Stimulated activated CD4-positive, alpha-beta T cell treated with anti-CD3 and anti-CD28 coated beads, Interleukin-2, amount 100 ng/mL, for 4 hours (primary cell): ENCODE measurements at regions not wholly inside any gene's neighbourhood (a gene's known extent, or its start where the extent isn't known, plus 50 kb on each side); places are given as distances from the start of the nearest gene placed in this dataset.

Source experiments
- DNase-seq: peaks from one replicate; pipeline ENCODE4 v3.0.0-alpha.2; 2020; ENCODE audit warnings: low read depth

DNA sequence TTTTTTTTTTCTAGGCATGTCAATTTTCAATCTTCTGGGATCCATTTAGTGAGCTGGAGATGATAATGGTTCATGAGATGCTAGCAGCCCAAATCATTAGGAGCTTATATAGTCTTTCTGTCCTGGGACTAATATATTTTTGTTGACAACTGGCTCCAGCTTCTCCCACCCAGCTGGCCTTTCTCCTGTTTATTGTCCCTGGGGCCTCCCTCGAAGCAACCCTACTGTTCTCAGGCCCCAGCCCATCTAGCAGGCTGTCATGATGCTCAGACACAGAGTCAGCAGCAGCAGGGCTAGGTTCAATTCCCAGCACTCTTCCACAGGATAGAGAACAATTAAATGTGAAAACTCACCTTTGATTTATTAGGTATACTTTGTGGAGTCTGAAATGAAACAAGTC, 127.6 kb upstream of the MID1 start:
- DNase-seq, result no peak

DNA sequence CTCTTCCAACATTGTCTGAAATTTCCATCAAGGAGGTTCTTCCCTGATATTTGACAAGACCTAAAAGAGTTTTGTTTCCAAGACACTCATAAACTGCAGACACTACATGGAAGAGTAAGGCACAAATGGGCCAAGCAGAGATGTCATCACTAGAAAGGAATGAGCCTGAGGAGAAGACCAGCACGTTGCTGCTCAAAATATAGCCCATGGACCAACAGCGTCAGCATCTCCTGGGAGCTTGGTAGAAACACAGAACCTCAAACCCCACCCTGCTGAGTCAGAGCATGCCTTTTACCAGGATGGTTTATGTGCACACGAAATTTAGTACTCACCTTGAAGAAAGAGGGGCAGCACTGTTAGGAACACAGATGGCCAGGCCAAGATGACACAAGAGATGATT, 128.7 kb upstream of the MID1 start:
- no peak for DNase-seq

GRCh38 chrX:10750581-10750980, 130.2 kb upstream of the MID1 start:
- no peak for DNase-seq

- no peak for DNase-seq
Measured at GRCh38 chrX:10753116-10753515, 132.7 kb upstream of the MID1 start.

- no peak for DNase-seq
Measured at GRCh38 chrX:10754445-10754844, 134.1 kb upstream of the MID1 start.

DNA sequence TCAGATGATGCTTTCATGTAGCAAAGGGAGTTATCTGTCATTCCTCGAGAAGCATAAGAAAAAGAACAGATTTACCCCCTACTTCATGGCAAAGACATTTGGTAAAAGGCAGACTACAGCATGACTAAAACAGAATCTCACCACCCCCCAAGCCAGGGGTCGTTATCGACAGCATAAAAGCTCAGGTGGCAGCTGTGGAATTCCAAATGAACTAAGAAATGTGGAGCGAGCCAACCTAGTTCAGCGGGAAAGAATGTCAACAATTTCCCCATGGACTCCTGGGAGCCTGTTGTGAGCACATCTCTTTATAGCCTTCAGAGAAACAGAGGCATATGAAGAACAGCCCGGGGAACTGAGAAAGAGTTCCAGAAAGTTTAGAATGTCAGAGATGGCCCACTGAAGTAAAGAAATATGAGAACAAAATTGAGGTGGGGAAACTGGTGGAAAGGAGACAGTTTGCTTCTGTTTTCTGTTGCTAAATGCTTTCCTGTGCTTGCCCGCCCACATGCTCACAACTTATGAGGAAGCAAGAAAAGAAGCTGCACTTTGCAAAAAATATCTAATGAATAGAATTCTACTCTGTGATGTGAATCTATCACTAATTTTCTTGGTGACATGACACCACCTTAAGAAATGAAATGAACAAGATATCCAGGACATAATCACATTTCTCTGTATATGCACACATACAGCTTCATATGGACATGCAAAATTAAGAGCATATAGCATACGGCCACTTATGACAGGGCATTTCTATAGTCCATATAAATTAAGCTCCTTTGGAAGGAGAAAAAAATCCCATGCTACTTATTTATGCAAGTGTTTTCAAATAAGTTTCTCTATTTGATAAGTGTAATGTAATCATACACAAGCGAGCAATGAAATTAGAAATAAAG, 135.3 kb upstream of the MID1 start:
- DNase-seq, result no peak

DNA sequence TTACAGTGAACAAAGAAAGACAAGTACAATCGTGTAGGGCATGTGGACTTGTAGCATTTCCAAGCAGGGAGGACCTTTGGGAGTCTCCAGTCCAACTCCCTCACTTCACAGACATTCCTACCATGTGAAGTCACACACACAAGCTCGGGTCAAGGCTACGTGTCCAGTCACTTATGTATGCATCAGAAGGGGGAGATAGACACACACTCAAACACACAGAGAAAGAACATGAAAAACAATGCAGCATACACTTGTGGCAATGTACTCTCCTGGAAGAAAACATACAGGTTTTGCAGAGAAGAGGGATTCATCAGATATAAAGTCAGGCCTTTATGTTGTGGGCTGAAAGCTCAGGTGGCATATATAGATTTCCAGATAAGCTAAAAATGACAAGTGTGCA, 136.1 kb upstream of the MID1 start:
- DNase-seq, result no peak

- no peak for DNase-seq
Measured at GRCh38 chrX:10759141-10759799, 138.9 kb upstream of the MID1 start.

GRCh38 chrX:10761447-10761846, 141.1 kb upstream of the MID1 start:
- DNase-seq, result no peak

GRCh38 chrX:10769195-10769594, 148.8 kb upstream of the MID1 start:
- DNase-seq, result no peak

- DNase-seq, result no peak
Measured at GRCh38 chrX:10769696-10770619, 149.6 kb upstream of the MID1 start.

GRCh38 chrX:10773318-10773717, 152.9 kb upstream of the MID1 start:
- no peak for DNase-seq

- DNase-seq, result no peak
Measured at GRCh38 chrX:10781847-10782530, 161.6 kb upstream of the MID1 start.

GRCh38 chrX:10783451-10783995, 163.1 kb upstream of the MID1 start:
- DNase-seq, result no peak

DNA sequence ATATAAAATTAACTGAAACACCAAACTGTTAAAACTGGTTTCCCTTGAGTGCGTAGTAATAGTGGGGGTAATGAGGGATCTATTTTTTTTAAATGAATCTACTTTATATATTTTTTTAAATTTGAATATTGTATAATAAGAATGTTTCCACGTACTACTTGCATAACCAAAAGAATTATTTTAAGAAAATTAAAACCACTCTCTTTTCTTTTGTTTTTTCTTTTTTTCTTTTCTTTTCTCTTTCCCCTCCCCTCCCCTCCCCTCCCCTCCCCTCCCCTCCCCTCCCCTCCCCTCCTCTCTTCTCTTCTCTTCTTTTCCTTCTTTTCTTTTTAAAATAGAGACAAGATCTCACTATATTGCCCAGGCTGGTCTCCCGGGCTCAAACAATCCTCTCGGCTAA, 166.9 kb upstream of the MID1 start:
- no peak for DNase-seq

DNA sequence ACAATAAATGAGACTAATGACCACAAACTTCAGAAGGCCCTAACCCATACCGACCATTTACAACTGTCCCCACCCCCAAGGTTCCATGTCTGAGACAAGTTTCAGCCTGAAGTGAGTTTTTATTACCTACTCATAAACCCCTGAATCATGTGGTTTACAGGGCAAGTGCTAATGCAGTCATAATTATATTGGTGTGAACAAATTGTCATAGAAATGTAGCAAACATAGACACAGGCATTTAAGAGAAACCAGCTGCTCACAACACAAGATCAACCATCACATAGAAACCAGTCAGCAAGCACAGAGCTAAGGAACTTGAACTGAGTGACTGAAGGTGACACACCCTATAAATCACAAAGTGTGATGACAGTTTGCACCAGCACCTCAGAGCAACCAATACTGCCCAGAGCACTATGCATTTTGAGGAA, 173.8 kb upstream of the MID1 start:
- no peak for DNase-seq

GRCh38 chrX:10795721-10796120, 175.3 kb upstream of the MID1 start:
- no peak for DNase-seq

GRCh38 chrX:10797466-10797865, 177.1 kb upstream of the MID1 start:
- DNase-seq, result no peak

DNA sequence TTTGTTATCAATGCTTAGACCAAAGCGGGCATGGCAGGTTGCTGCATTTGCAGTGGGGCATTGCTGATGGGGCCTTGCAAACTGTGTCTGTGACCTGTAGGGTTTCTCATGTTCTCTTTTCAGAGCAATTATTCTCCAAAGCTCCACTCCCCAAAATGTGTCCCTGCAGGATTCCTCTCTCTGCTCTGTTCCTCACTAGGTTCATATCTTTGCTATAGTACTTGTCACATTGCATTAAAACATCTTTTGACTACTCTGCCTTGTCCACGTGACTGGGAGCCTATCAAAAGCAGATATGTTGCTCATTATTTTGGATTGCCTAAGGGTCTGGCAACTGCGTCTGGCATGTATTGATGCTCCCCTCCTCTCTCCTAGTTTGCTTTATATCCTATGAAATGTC, 177.7 kb upstream of the MID1 start:
- DNase-seq, result no peak

GRCh38 chrX:10800796-10801195, 180.4 kb upstream of the MID1 start:
- no peak for DNase-seq

DNA sequence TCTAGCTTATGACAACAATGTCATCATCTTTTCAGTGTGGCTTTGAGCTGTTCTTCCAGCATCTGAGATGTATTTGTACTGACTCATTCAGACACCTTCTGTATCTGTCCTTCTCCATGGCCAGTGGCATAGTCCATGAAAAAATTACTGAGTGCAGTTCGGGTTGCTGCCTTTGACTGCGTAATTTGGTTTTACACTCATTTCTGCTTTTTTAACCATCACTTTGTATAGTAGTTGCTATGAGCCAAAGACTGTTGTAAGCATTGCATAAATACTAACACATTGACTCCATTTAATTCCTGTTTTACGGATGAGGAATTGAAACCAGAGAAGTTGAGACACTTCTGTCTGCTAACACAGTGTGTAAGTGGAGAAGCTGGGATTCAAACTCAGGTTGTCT, 190.7 kb upstream of the MID1 start:
- DNase-seq, result no peak

- DNase-seq, result no peak
Measured at GRCh38 chrX:10813761-10814160, 193.4 kb upstream of the MID1 start.
